Endodermal cell (in vitro differentiated cells): ENCODE measurements at regions not wholly inside any gene's neighbourhood (a gene's known extent, or its start where the extent isn't known, plus 50 kb on each side); places are given as distances from the start of the nearest gene placed in this dataset.

Experiments used
- DNase-seq: peaks from one replicate; pipeline ENCODE4 v3.0.0-alpha.2; 2017
- H3K27ac ChIP-seq: 2 replicates; pipeline ENCODE4 v1.5.1; 2013; ENCODE audit warnings: mild to moderate bottlenecking, low read depth, low read length, moderate library complexity
- H3K27me3 ChIP-seq: 2 replicates; pipeline ENCODE4 v1.6.1; 2013; ENCODE audit warnings: mild to moderate bottlenecking, low read length, moderate library complexity; ENCODE audit not compliant: insufficient read depth, control insufficient read depth, poor library complexity, severe bottlenecking
- H3K36me3 ChIP-seq: 2 replicates; pipeline ENCODE4 v1.7.0; 2013; ENCODE audit warnings: mild to moderate bottlenecking, low read length, moderate library complexity; ENCODE audit not compliant: control insufficient read depth, insufficient read depth
- H3K4me1 ChIP-seq: one replicate; pipeline ENCODE4 v1.7.0; 2013; ENCODE audit warnings: low read length; ENCODE audit not compliant: control insufficient read depth, insufficient read depth
- H3K4me3 ChIP-seq: 2 replicates; pipeline ENCODE4 v1.5.1; 2013; ENCODE audit warnings: mild to moderate bottlenecking, low read length, moderate library complexity
- H3K9ac ChIP-seq: 2 replicates; pipeline ENCODE4 v1.6.1; 2013; ENCODE audit warnings: mild to moderate bottlenecking, low read length, moderate library complexity; ENCODE audit not compliant: poor library complexity, severe bottlenecking; ENCODE audit errors: extremely low read depth
- H3K9me3 ChIP-seq: 2 replicates; pipeline ENCODE4 v1.6.1; 2013; ENCODE audit warnings: mild to moderate bottlenecking, low read length, moderate library complexity; ENCODE audit not compliant: control insufficient read depth
- H3K27ac Mint-ChIP-seq: 2 replicates; pipeline ENCODE4 v1.8.0; 2020; ENCODE audit warnings: mixed read lengths
- H3K27me3 Mint-ChIP-seq: 2 replicates; pipeline ENCODE4 v1.8.0; 2021; ENCODE audit warnings: mild to moderate bottlenecking, mixed read lengths; ENCODE audit not compliant: insufficient read depth
- H3K36me3 Mint-ChIP-seq: 2 replicates; pipeline ENCODE4 v1.8.0; 2020; ENCODE audit warnings: low read depth, mixed read lengths
- H3K4me1 Mint-ChIP-seq: 2 replicates; pipeline ENCODE4 v1.8.0; 2020; ENCODE audit warnings: mixed read lengths
- H3K4me3 Mint-ChIP-seq: 2 replicates; pipeline ENCODE4 v1.8.0; 2020; ENCODE audit warnings: mild to moderate bottlenecking, moderate library complexity, mixed read lengths
- H3K9me3 Mint-ChIP-seq: 2 replicates; pipeline ENCODE4 v1.8.0; 2020; ENCODE audit warnings: mild to moderate bottlenecking, mixed read lengths
- WGBS, 2 experiments: methylation state at CpG; one replicate each; pipeline versions ENCODE4 v1.1.5 to v1.1.7; 2013; ENCODE audit warnings: missing lambda C conversion rate in 2 of 2, mixed read lengths in 1 of 2; ENCODE audit not compliant: insufficient coverage in 1 of 2, insufficient read length in 1 of 2; 5-methylcytosine and 5-hydroxymethylcytosine counted together
- TF ChIP-seq, protein P1 (sequence below): fragments of 200-600 bp; sonication (generic); conservative IDR thresholded peaks from 2 replicates; pipeline ENCODE4 v1.5.0; 2021; ENCODE audit warnings: antibody characterized with exemption, mild to moderate bottlenecking

DNA sequence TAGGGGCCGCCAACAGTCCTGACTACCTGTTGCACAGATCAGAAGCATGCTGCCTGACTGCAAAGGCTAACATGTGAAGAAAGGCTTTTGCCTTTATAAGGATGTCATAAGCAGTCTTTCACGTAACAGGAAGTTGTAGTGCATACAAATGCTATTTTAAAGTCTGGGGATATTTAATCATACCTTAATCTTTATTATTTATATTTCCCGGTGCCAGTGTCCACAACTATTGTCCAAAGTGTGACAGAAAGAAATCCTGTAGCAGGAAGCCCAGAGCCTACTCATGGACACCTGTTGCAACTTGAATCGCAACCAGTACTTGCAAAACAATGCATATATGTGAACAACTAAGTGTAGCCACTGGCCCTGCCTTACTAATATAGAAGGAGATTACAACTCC lies 235.8 kb downstream of the ALDH8A1 start:
- Mint-ChIP-seq H3K9me3 (no peaks in the 10 kb centered on the region), H3K4me3 (no peak overlapping the region)
- WGBS, 2 experiments, result 84 to 97% methylated on average over 3 to 4 of the region's 4 CpGs

DNA sequence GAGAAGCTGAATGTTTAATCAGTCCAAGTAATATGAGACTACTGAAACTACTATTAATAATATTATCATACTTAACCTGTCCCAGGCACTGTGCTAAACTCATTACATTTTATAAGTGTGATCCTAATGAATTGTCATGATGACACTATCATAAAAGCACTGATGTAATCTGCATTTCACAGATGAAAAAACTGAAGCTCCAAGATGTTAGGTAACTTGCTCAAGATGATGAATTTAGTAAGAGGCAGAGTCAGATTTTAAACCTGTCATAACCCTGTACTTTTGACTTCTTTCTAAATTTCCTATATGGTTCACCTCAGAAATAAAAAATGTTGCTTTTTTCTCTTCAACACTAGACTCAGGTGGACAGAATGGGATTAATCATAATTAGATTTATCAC lies 237.6 kb downstream of the ALDH8A1 start:
- no peaks in the 10 kb centered on the region for H3K27me3 Mint-ChIP-seq
- Histone ChIP-seq H3K27ac (no peak overlapping the region), H3K27me3 (no peaks in the 10 kb centered on the region), H3K9ac (no peak overlapping the region), H3K36me3 (no peaks in the 10 kb centered on the region), H3K9me3 (no peaks in the 10 kb centered on the region), H3K4me3 (no peak overlapping the region), H3K4me1 (peaks cover 2% of the 10 kb centered on the region)
- TF ChIP-seq, protein P1, sequence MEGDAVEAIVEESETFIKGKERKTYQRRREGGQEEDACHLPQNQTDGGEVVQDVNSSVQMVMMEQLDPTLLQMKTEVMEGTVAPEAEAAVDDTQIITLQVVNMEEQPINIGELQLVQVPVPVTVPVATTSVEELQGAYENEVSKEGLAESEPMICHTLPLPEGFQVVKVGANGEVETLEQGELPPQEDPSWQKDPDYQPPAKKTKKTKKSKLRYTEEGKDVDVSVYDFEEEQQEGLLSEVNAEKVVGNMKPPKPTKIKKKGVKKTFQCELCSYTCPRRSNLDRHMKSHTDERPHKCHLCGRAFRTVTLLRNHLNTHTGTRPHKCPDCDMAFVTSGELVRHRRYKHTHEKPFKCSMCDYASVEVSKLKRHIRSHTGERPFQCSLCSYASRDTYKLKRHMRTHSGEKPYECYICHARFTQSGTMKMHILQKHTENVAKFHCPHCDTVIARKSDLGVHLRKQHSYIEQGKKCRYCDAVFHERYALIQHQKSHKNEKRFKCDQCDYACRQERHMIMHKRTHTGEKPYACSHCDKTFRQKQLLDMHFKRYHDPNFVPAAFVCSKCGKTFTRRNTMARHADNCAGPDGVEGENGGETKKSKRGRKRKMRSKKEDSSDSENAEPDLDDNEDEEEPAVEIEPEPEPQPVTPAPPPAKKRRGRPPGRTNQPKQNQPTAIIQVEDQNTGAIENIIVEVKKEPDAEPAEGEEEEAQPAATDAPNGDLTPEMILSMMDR, result no peak
- no peaks in the 10 kb centered on the region for H3K9me3 Mint-ChIP-seq
- no peak overlapping the region for H3K4me3 Mint-ChIP-seq
- peaks cover 7% of the 10 kb centered on the region for H3K4me1 Mint-ChIP-seq
- H3K27ac Mint-ChIP-seq, result no peak overlapping the region
- DNase-seq, result no peak
- no peaks in the 10 kb centered on the region for H3K36me3 Mint-ChIP-seq

More for the DNA sequence above, 235.8 kb downstream of the ALDH8A1 start:
- H3K27ac ChIP-seq, result no peak overlapping the region
- no peak overlapping the region for H3K4me3 ChIP-seq
- H3K4me1 ChIP-seq, result no peaks in the 10 kb centered on the region
- no peaks in the 10 kb centered on the region for H3K9me3 ChIP-seq
- Mint-ChIP-seq H3K36me3 (no peaks in the 10 kb centered on the region), H3K27ac (no peak overlapping the region), H3K27me3 (no peaks in the 10 kb centered on the region), H3K4me1 (peaks cover 2% of the 10 kb centered on the region)
- H3K9ac ChIP-seq, result no peak overlapping the region
- H3K36me3 ChIP-seq, result no peaks in the 10 kb centered on the region
- no peaks in the 10 kb centered on the region for H3K27me3 ChIP-seq
- DNase-seq, result no peak
- TF ChIP-seq, protein P1, result no peak

DNA sequence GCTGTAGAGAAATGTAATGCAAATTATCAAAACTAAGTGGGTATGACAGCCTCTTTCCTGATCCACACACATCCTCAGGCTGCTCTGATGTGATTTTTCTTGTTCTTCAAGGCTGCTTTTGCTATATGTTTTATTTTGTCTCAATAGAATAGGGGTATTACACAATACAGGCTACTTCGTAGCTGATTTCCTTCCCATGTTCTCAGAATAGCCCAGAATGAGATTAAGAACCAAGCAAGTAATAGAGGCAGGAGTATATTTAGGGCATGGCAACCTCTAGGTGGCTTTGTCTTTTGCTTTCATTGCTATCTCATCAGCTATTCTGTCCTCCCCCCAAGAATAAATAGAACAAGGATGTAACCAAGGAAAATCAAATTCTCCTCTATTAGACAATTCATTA lies 241.8 kb downstream of the ALDH8A1 start:
- H3K4me3 Mint-ChIP-seq, result no peak overlapping the region
- 82% methylated on average over 1 of the region's 1 CpG; no CpG with 5 or more reads in 1 of the 2 experiments for WGBS, 2 experiments
- H3K27me3 Mint-ChIP-seq, result no peaks in the 10 kb centered on the region
- DNase-seq, result no peak
- no peak overlapping the region for H3K4me3 ChIP-seq
- H3K36me3 Mint-ChIP-seq, result no peaks in the 10 kb centered on the region
- no peaks in the 10 kb centered on the region for H3K36me3 ChIP-seq
- peaks cover 6% of the 10 kb centered on the region for H3K4me1 ChIP-seq
- H3K27ac Mint-ChIP-seq, result no peak overlapping the region
- H3K9ac ChIP-seq, result no peak overlapping the region
- H3K4me1 Mint-ChIP-seq, result peaks cover 20% of the 10 kb centered on the region
- TF ChIP-seq, protein P1, result peak; percentile 14
- no peaks in the 10 kb centered on the region for H3K9me3 ChIP-seq
- no peaks in the 10 kb centered on the region for H3K9me3 Mint-ChIP-seq
- H3K27me3 ChIP-seq, result no peaks in the 10 kb centered on the region
- no peak overlapping the region for H3K27ac ChIP-seq
